GM19240 (cell line): ENCODE measurements at regions not wholly inside any gene's neighbourhood (a gene's known extent, or its start where the extent isn't known, plus 50 kb on each side); places are given as distances from the start of the nearest gene placed in this dataset.

Experiments
- DNase-seq: peaks from one replicate; pipeline ENCODE4 v3.0.0; 2011; ENCODE audit warnings: low spot score; ENCODE audit not compliant: insufficient read length

- DNase-seq: no peak
These were observed 155.0 kb upstream of the MAOA start for GRCh38 chrX:43500996-43501694.

DNA sequence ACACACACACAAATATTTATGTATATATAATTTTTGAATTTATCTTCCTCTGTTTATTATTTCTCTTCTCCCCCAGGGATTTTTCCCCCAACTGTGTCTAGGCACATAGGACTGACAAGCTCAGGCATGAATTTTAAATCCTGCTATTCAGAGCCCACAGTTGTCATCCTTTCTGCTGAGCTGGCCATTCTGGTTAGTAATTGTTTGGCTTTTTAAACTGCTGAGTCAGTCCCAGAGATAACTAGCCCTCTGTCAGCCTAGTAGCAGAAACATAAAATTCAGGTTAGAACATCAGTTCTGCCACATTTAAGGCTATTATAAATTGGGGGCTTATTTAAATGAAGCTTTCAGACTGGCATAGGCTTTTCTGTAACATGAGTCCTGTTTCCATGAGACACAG, 151.7 kb upstream of the MAOA start:
- DNase-seq: no peak

DNA sequence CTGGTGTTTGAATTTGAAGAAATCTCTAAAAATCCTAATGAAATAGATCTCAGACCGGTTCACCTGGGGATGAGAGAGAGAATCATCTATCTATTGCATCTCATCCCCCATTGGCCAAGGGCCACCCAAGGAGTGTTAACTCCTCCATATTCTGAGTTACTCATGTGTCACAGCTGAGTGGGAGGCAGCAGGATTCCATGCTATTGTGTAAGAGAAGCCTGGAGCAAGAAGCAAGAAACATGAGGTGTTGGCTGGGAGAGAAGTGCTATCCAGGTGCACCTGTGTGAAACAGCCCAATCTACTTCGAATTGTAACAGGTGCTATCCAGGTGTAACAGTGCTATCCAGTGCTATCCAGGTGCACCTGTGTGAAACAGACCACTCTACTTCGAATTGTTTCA, 150.3 kb upstream of the MAOA start:
- no peak for DNase-seq

GRCh38 chrX:43508694-43509093, 147.4 kb upstream of the MAOA start:
- no peak for DNase-seq

- no peak for DNase-seq
These were observed 145.9 kb upstream of the MAOA start for GRCh38 chrX:43510209-43510608.

DNA sequence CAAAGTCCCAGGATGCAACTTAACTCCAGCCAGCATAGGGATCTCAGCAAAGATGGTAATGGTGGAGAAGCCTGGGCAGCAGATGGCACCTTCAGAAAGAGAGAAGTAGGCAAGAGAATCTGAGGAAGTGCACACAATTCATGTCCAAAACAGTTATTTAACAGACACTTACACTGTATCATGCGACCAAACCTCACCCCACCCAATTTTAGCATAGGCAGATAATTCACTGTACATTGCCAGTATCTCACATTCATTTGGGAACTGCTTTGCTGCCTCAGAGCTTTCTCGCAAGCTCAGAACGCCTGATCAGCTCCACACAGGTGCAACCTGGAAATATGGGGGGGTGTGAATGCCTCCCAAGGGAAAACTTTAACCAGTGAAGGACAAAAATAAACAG, 143.0 kb upstream of the MAOA start:
- DNase-seq: no peak

DNA sequence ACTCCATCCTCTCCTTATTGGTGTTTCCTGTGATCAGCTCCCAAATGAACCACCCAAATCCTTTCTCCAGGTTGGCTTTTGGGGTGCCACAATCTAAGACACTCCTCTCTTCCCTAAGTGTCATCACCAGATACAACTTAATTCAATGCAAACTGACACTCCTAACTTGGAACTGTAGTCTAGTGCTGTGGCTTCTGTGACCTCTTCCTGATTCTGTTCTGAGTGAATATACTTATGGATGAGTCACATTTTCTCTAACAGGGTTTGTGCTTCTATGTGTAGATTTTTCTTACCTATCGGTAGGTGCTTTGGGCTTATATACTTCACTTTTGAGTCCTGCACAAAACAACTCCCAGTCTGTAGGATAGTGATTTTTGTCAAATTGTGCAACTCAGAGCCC, 141.3 kb upstream of the MAOA start:
- DNase-seq: no peak

GRCh38 chrX:43522582-43522981, 133.5 kb upstream of the MAOA start:
- DNase-seq: no peak

GRCh38 chrX:43525901-43526610, 130.0 kb upstream of the MAOA start:
- no peak for DNase-seq

DNA sequence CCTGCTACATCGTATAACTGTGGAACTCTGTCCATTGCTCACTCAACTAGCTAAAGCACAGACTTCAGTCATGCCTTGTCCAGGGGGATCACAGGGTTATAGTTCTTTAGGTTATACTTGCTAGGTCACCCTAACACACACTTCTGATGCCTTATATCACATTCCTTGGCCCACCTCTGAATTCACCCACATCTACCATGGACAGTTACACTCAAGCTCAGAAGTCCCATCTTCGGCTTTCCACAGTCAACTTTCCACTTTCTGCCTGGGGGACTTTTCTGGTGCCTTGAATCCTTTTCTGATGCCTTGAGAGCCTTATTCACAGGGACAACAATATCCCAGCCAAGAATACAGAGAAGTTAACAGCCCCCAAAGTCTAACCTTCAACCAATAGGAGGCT, 129.2 kb upstream of the MAOA start:
- DNase-seq: no peak

DNA sequence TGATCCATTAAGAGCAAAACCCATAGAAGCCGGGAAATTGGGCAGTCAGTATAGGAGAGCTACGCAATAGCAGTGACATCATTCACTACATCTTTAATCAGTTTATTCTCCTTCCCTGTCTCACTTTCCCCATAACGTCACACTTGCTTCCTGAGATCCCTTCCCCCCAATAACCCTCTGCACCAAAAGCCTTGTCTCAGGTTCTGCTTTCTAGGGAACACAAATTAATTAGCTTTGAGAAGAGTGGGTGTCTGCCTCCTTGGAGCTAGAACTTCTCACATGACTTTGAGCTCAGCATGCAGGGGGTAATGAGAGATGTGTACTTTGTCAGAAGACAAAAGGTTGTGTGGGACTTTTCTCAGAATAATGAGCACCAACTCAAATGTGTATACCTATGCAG, 128.3 kb upstream of the MAOA start:
- no peak for DNase-seq

DNA sequence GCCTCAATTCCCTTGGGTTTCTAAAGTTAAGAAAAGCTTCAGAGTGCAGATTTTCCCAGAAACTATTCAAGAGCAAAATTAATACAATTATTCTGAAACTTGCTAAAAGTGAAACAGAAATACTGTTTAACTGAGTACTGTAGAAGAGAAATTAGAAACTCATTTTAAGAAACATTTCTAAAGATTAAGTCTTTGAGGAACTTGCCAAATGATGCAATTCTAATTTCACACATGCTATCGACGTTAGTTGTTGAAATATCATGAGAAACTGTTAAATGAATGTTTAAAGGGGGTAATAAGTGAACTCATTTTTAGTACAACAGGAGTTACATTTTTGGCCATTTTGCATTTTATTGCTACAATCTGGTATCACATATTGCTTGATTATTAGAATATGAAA, 125.3 kb upstream of the MAOA start:
- no peak for DNase-seq

GRCh38 chrX:43540318-43540717, 115.8 kb upstream of the MAOA start:
- DNase-seq: no peak

GRCh38 chrX:43551590-43551989, 104.5 kb upstream of the MAOA start:
- no peak for DNase-seq

DNA sequence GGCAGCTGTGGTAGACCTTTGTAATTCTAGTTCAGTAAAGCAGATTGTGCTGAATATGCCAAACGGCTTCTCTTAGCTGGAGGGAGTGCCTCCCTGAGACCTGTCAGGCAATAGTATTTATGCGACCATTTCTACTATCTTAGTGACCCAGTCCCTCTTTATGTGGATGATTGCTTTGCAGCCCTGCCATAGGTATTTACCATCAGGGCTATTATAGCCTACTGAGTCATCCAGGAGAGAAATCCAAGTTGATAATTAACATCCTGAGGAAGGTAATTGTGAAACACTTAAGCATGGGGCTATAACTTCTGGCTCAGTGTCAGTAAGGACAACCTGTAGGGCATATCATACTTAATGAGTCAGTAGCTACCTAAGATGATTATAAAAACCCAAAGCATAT, 103.9 kb upstream of the MAOA start:
- DNase-seq: no peak

DNA sequence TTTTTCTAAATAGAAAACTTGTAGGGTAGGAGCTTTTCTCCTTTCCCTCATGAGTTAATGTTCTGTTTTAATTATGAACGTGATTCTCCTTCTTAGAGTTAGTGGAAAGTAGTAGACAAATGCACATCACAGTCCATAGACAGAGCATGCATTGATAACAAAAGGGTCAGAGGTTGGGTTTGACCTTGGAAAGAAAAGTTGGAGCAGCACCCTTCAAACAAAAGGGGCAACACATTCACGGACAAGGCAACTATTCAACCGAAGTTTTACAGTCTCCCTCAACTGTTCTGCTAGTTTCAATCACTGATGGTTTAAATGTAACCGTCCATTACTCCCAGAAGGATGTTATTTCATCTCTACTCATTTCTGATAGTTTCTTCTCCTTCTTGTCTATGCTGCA, 103.4 kb upstream of the MAOA start:
- DNase-seq: no peak

DNA sequence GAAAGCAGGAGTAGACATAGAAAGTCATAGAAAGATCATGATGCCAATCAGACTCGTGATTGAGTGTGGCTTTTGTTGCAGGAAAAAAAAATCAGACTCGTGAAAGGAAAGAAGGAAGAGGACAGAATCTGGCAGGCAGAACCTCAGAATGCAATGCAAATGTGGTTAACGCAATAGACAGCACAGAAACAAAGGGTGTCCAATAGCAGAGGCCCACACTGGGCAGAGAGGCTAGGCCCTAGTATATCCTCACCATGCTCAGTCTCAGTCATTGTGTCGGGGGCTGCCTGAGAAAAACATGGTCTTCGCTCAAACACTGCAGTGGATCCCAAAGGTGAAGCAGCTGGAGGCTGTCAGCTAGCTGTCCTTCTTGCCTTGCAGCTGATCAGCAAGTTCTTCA, 102.8 kb upstream of the MAOA start:
- no peak for DNase-seq

DNA sequence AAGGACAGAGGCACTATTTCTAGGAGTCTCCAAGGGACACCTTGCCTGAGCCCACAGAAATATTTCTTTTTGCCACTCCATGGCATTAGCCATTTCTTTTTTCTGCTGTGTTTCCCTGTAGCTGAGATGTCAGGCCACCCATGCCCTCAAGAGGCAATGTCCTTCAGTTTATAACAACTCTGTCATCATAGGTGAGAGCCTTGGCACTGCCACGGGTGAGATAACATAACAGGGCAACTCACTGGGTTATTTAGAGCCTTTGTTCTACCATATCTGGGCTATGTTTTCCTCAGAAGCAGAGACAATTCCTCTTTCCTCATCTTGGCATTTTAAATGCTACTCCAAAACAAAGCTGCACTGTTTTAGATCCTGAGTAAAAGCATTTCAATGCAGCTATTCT, 99.9 kb upstream of the MAOA start:
- DNase-seq: no peak

GRCh38 chrX:43557792-43558191, 98.3 kb upstream of the MAOA start:
- peak; percentile 35 for DNase-seq

DNA sequence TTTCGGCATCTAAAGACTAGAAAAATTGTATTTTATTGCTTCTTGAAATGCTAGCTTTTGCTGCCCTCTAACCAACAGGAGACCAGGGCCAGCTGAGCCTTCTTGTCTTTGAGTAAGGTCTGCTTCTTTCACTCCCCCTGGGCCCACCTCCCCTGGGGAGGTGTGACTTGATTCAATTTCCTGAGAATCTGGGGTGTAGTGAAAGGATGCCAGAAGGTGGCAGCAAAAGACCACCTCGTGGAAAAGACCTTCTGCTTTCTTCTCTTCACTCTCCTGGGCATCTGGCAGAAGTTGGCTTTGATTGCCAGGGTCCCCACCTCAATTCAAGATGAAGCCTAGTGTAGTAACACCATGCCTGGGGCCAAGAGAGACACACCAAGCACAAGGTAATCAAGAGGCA, 96.5 kb upstream of the MAOA start:
- DNase-seq: peak; percentile 4

- DNase-seq: no peak
These were observed 95.7 kb upstream of the MAOA start for GRCh38 chrX:43560247-43560946.

DNA sequence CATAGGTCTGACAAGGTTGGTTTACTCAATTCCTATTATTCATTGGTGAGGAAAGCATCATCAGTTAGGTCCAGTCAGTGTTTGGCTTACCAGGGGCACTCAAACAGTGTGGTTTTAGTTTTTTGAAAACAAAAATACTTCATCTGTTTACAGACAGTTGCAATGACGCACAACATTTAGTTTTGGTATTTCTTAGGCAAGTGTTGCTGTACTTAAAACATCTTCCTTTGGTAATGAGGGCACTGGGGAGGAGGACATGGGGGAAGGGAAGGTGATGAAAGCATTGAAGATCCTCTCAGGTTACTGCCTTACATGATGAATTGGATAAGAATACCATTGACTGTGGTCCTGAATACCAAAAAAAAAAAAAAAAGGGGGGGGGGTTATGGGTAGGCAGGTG, 93.7 kb upstream of the MAOA start:
- DNase-seq: no peak

GRCh38 chrX:43564953-43565352, 91.1 kb upstream of the MAOA start:
- DNase-seq: no peak
